B cell (primary cell): ENCODE measurements at regions not wholly inside any gene's neighbourhood (a gene's known extent, or its start where the extent isn't known, plus 50 kb on each side); places are given as distances from the start of the nearest gene placed in this dataset.

Source experiments
- ATAC-seq: fragments of 200-7000 bp; cut with Tn5 transposase; one replicate; pipeline ENCODE4 v1.10.0; 2021; ENCODE audit warnings: low read depth, mild to moderate bottlenecking, moderate number of reproducible peaks, moderate library complexity
- CTCF ChIA-PET: fragments of 350-600 bp; sonication (Branson Sonifier 250); formaldehyde crosslinking; loops from one replicate; lab custom pipeline; 2021; ENCODE audit warnings: antibody characterized with exemption, inconsistent platforms; lab: Charles Lee
- POLR2A ChIA-PET: fragments of 350-600 bp; sonication (Branson Sonifier 250); formaldehyde crosslinking; loops from one replicate; lab custom pipeline; 2021; ENCODE audit warnings: antibody characterized with exemption; lab: Charles Lee
- DNase-seq: peaks from one replicate; pipeline ENCODE4 v3.0.0; 2013
- H2AFZ ChIP-seq: 2 replicates; pipeline ENCODE4 v1.6.1; 2012; ENCODE audit warnings: mild to moderate bottlenecking, low read depth, low read length; ENCODE audit not compliant: insufficient read depth, poor library complexity, severe bottlenecking
- H3K27ac ChIP-seq, 2 donors: 1 replicate in 1 of 2; 2 replicates in 1 of 2; pipeline ENCODE4 v1.5.1; 2012 to 2013; ENCODE audit warnings: low read length in 2 of 2, mild to moderate bottlenecking in 2 of 2, moderate library complexity in 1 of 2
- H3K27me3 ChIP-seq, 4 experiments: fragments of 200-600 bp in 1 of 4; sonication (generic) in 1 of 4; replicated peaks in 1 of 4; 1 replicate in 2 of 4; 2 replicates in 2 of 4; pipeline versions ENCODE4 v1.6.1 to v1.7.0; 2013 to 2016; ENCODE audit warnings: low read length in 3 of 4, mild to moderate bottlenecking in 2 of 4, mixed read lengths in 1 of 4, moderate library complexity in 1 of 4; ENCODE audit not compliant: insufficient read depth in 4 of 4, control insufficient read depth in 3 of 4; ENCODE audit errors: control extremely low read depth in 1 of 4
- H3K36me3 ChIP-seq, 2 experiments: replicated peaks in 1 of 2; 1 replicate in 1 of 2; 2 replicates in 1 of 2; pipeline versions ENCODE4 v1.6.1 to v1.7.1; 2013; ENCODE audit warnings: low read length in 1 of 2; ENCODE audit not compliant: insufficient read depth in 2 of 2, control insufficient read depth in 1 of 2; ENCODE audit errors: control extremely low read depth in 1 of 2, extremely low read depth in 1 of 2
- H3K4me1 ChIP-seq, 2 donors: fragments of 200-600 bp in 1 of 2; sonication (generic) in 1 of 2; 1 replicate in 1 of 2; 2 replicates in 1 of 2; pipeline versions ENCODE4 v1.5.1 to v1.6.1; 2013 to 2017; ENCODE audit warnings: low read length in 2 of 2; ENCODE audit not compliant: control insufficient read depth in 2 of 2, insufficient read depth in 2 of 2
- H3K4me2 ChIP-seq: replicated peaks from 2 replicates; pipeline ENCODE3; 2012; ENCODE audit warnings: mild to moderate bottlenecking, low read depth, low read length; ENCODE audit not compliant: poor library complexity, severe bottlenecking
- H3K4me3 ChIP-seq, 5 experiments: fragments of 200-600 bp in 1 of 5; sonication (generic) in 1 of 5; 1 replicate in 3 of 5; 2 replicates in 2 of 5; pipeline versions ENCODE4 v1.5.1 to v1.7.0; 2011 to 2016; ENCODE audit warnings: low read length in 4 of 5, mild to moderate bottlenecking in 4 of 5, low read depth in 2 of 5, control low read depth in 1 of 5, moderate library complexity in 1 of 5; ENCODE audit not compliant: insufficient read depth in 1 of 5; ENCODE audit errors: control extremely low read depth in 1 of 5, extremely low read depth in 1 of 5
- H3K79me2 ChIP-seq: fragments of 200-600 bp; sonication (generic); one replicate; pipeline ENCODE4 v1.6.0; 2016; ENCODE audit warnings: low read length; ENCODE audit not compliant: control insufficient read depth, insufficient read depth
- H3K9ac ChIP-seq: fragments of 200-600 bp; sonication (generic); 2 replicates; pipeline ENCODE4 v1.6.1; 2017; ENCODE audit warnings: mild to moderate bottlenecking, low read length, moderate library complexity
- H3K9me3 ChIP-seq, 3 donors: one replicate each; pipeline versions ENCODE4 v1.6.1 to v1.7.1; 2013; ENCODE audit warnings: low read length in 2 of 3; ENCODE audit not compliant: control insufficient read depth in 2 of 3, insufficient read depth in 1 of 3; ENCODE audit errors: control extremely low read depth in 1 of 3
- H4K20me1 ChIP-seq: 2 replicates; pipeline ENCODE4 v1.6.0; 2012; ENCODE audit warnings: mild to moderate bottlenecking, low read length; ENCODE audit not compliant: insufficient read depth, control insufficient read depth, poor library complexity, severe bottlenecking
- H3K27ac Mint-ChIP-seq: one replicate; pipeline ENCODE4 v1.8.0; 2021; ENCODE audit warnings: mixed read lengths
- H3K27me3 Mint-ChIP-seq: one replicate; pipeline ENCODE4 v1.8.0; 2021; ENCODE audit warnings: mixed read lengths
- H3K4me1 Mint-ChIP-seq: one replicate; pipeline ENCODE4 v1.8.0; 2021; ENCODE audit warnings: mixed read lengths
- H3K4me3 Mint-ChIP-seq: one replicate; pipeline ENCODE4 v1.8.0; 2021; ENCODE audit warnings: mixed read lengths
- H3K9me3 Mint-ChIP-seq: one replicate; pipeline ENCODE4 v1.8.0; 2022; ENCODE audit warnings: mixed read lengths; ENCODE audit not compliant: insufficient read depth
- CTCF ChIP-seq: fragments of 200-600 bp; IDR thresholded peaks from one replicate; pipeline ENCODE4 v1.8.0; 2022; ENCODE audit warnings: antibody characterized with exemption, mild to moderate bottlenecking
- EZH2 ChIP-seq: IDR thresholded peaks from 2 replicates; pipeline ENCODE4 v1.6.1; 2012; ENCODE audit warnings: borderline replicate concordance, low read depth, mild to moderate bottlenecking, moderate library complexity, low read length; ENCODE audit not compliant: insufficient read depth, poor library complexity, severe bottlenecking
- WGBS: methylation state at CpG from one replicate; pipeline ENCODE4 v1.1.5; 2013; ENCODE audit warnings: missing lambda C conversion rate; ENCODE audit not compliant: insufficient coverage; 5-methylcytosine and 5-hydroxymethylcytosine counted together
- intact Hi-C: fragments of 100-400 bp; cut with micrococcal nuclease; formaldehyde crosslinking; loops from one replicate; pipeline ENCODE4 v1.10.0; 2022

DNA sequence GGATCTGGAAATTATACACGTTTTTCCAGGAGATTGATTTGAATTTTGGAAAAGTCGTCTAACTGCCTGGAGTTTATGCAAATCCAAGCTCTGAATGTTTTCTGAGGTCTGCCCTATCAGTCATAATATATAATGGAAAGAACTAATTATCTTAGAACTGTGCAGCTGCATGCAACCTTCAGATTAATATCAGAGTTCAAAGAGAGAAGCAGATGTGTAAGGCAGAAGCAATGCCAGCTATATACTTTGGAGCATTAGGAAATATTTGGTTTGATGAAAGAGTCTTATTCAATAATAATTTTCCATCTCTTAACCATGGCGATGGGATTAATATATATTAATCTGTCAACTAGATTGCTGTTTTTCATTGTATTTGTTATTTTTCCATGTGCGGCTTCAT, 500.9 kb downstream of the NEBL start:
- CTCF ChIA-PET: no interaction called here
- intact Hi-C loops: no loop called here

DNA sequence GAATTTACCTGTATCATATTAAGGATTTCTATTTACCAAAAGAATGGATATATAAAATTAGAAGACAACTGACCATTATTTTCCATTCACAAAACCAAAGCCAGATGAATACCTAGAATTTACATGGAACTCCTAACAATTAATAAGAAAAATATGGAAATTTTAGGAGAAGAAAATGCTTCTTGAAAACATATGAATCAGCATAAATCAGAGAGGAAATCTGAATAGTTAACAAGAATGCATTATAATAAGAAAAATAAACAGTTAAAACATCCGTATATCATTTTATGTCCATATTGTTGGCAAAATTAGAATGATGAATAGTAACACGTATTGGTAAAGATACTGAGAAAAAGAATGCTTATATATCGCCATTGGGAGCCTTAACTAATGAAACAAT, 505.5 kb downstream of the NEBL start:
- no peak overlapping the region for H2AFZ ChIP-seq
- no peak overlapping the region for H3K4me2 ChIP-seq
- H3K9me3 ChIP-seq: no peaks in the 10 kb centered on the region
- H3K4me1 Mint-ChIP-seq: no peaks in the 10 kb centered on the region
- no peak overlapping the region for H3K4me3 Mint-ChIP-seq
- no peak overlapping the region for H3K9ac ChIP-seq
- no peak overlapping the region for H3K4me3 ChIP-seq
- no peak overlapping the region for H3K27ac ChIP-seq
- no peak for DNase-seq
- no peaks in the 10 kb centered on the region for H3K36me3 ChIP-seq
- ATAC-seq: no peak
- intact Hi-C loops: no loop called here
- no peaks in the 10 kb centered on the region for H3K27me3 Mint-ChIP-seq
- no peaks in the 10 kb centered on the region for H3K4me1 ChIP-seq
- H4K20me1 ChIP-seq: no peaks in the 10 kb centered on the region
- no peaks in the 10 kb centered on the region for H3K79me2 ChIP-seq
- H3K27ac Mint-ChIP-seq: no peak overlapping the region
- H3K9me3 Mint-ChIP-seq: no peaks in the 10 kb centered on the region
- no peak for TF ChIP-seq EZH2
- TF ChIP-seq CTCF: no peak
- ChIA-PET CTCF (no interaction called here), POLR2A (no interaction called here)
- WGBS: no CpG with 5 or more reads among the region's 3 CpGs
- H3K27me3 ChIP-seq: no peaks in the 10 kb centered on the region

More for the DNA sequence above, 500.9 kb downstream of the NEBL start:
- H3K4me3 Mint-ChIP-seq: no peak overlapping the region
- H3K4me1 Mint-ChIP-seq: no peaks in the 10 kb centered on the region
- Histone ChIP-seq H3K4me2 (no peak overlapping the region), H2AFZ (no peak overlapping the region), H3K79me2 (no peaks in the 10 kb centered on the region), H3K27me3 (no peaks in the 10 kb centered on the region), H3K27ac (no peak overlapping the region), H3K36me3 (no peaks in the 10 kb centered on the region), H3K9me3 (no peaks in the 10 kb centered on the region), H3K9ac (no peak overlapping the region), H4K20me1 (no peaks in the 10 kb centered on the region), H3K4me3 (no peak overlapping the region), H3K4me1 (no peaks in the 10 kb centered on the region)
- no CpG with 5 or more reads among the region's 4 CpGs for WGBS
- no peaks in the 10 kb centered on the region for H3K27me3 Mint-ChIP-seq
- peaks cover 8% of the 10 kb centered on the region for H3K9me3 Mint-ChIP-seq
- no peak overlapping the region for H3K27ac Mint-ChIP-seq
- no peak for ATAC-seq
- no peak for TF ChIP-seq CTCF
- TF ChIP-seq EZH2: no peak
- POLR2A ChIA-PET: no interaction called here
- no peak for DNase-seq
